Neural cell (in vitro differentiated cells): ENCODE measurements at regions not wholly inside any gene's neighbourhood (a gene's known extent, or its start where the extent isn't known, plus 50 kb on each side); places are given as distances from the start of the nearest gene placed in this dataset.
"Not testable (repeated sequence)": the region's sequence is repeated elsewhere in the genome, so short reads cannot be mapped to it uniquely, and the experiment has no call there.

Source experiments
- EZH2 ChIP-seq: fragments of 200-600, 300-800 bp; shearing (Covaris generic), sonication (generic); IDR thresholded peaks from 2 replicates; pipeline ENCODE4 v1.6.1; 2014; ENCODE audit warnings: antibody characterized with exemption, low read length, borderline replicate concordance, mild to moderate bottlenecking; ENCODE audit not compliant: insufficient read depth, poor library complexity, severe bottlenecking
- POLR2AphosphoS5 ChIP-seq: IDR thresholded peaks from 2 replicates; pipeline ENCODE4 v1.6.1; 2012
- TAF1 ChIP-seq: IDR thresholded peaks from 2 replicates; pipeline ENCODE4 v1.6.1; 2012; ENCODE audit warnings: low read depth
- TF ChIP-seq, protein P1 (sequence below): fragments of 450-650 bp; IDR thresholded peaks from 2 replicates; pipeline ENCODE4 v1.5.1; 2014; ENCODE audit warnings: antibody characterized with exemption, mild to moderate bottlenecking, moderate library complexity; ENCODE audit not compliant: poor library complexity, severe bottlenecking

DNA sequence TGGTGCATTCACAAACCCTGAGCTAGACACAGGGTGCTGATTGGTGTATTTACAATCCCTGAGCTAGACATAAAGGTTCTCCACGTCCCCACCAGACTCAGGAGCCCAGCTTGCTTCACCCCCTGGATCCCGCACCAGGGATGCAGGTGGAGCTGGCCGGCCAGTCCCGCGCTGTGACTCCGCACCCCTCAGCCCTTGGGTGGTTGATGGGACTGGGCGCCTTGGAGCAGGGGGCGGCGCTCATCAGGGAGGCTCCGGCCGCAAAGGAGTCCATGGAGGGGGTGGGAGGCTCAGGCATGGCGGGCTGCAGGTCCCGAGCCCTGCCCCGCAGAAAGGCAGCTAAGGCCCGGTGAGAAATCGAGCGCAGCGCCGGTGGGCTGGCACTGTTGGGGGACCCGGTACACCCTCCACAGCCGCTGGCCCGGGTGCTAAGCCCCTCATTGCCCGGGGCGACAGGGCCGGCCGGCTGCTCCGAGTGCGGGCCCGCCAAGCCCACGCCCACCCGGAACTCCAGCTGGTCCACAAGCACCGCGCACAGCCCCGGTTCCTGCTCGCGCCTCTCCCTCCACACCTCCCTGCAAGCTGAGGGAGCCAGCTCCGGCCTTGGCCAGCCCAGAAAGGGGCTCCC lies 167.6 kb downstream of the VEGFC start:
- not testable (repeated sequence) for TF ChIP-seq POLR2AphosphoS5, TAF1, EZH2
- TF ChIP-seq, protein P1, sequence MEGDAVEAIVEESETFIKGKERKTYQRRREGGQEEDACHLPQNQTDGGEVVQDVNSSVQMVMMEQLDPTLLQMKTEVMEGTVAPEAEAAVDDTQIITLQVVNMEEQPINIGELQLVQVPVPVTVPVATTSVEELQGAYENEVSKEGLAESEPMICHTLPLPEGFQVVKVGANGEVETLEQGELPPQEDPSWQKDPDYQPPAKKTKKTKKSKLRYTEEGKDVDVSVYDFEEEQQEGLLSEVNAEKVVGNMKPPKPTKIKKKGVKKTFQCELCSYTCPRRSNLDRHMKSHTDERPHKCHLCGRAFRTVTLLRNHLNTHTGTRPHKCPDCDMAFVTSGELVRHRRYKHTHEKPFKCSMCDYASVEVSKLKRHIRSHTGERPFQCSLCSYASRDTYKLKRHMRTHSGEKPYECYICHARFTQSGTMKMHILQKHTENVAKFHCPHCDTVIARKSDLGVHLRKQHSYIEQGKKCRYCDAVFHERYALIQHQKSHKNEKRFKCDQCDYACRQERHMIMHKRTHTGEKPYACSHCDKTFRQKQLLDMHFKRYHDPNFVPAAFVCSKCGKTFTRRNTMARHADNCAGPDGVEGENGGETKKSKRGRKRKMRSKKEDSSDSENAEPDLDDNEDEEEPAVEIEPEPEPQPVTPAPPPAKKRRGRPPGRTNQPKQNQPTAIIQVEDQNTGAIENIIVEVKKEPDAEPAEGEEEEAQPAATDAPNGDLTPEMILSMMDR = not testable (repeated sequence)
